GM18511 (cell line): ENCODE measurements at regions not wholly inside any gene's neighbourhood (a gene's known extent, or its start where the extent isn't known, plus 50 kb on each side); places are given as distances from the start of the nearest gene placed in this dataset.

ENCODE experiments used
- ATAC-seq: cut with Tn5 transposase; IDR thresholded peaks from one replicate; pipeline ENCODE4 v1.9.1; 2021; ENCODE audit warnings: mild to moderate bottlenecking, moderate library complexity; ENCODE audit not compliant: unreplicated experiment

DNA sequence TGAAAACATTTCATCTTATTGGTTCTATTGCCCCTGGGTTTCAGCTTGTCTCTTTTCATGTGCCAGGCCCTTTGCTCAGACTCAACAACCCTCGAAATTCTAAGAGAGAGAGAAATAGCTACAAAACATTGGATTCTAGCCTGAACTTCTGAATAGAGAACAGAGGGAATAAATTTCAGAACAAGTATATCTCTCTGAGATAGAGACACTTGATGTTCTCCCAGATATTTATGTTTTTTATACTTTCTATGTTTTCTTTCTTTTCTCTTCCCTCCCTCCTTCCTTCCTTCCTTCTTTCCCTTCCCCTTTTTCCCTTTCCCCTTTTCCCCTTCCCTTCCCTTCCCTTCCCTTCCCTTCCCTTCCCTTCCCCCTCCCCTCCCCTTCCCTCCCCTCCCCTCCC is 279.5 kb upstream of the SPRED2 start:
- ATAC-seq = no peak

DNA sequence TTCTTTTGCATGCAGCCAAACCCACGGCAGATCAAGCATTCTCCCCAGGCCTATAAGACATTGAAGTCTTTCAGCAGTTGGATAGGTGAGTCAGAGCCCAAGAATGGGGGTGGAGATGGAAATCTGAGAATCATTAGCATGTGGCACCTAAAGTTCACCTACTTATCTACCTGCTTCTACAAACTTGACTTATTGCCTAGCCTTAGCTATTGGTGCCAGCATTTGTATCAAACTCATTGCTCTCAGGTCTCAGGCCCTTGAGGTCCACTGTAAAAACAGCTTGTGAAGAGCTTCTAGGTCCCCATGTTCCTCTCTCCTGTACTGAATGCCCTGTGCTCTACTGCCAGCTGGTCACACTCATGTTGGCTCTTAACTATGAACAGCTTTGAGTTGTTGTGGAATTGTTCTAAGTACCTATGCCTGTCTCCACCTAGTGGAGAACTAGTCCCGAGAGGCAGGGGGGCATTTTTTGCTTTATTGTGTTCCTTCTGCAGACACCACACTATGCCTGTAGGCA is 278.4 kb upstream of the SPRED2 start:
- no peak for ATAC-seq

DNA sequence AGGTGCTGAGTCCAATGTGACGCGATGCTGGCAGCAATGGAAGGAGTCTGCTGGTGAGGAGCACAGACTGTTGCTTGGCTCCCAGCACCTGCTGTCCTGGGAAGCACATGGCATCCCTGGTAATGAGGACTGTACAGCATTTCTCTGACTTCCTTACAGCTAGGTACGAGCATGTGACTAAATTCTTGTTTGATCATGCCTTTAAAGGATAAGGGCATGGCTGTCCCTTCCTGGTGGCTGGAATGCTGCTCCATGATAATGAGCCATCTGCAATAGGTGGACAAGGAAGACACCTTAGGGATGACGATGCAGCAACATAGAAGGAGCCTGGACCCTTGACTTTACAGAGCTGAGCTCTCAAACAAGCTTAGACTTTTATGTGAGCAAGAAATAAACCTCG is 278.0 kb upstream of the SPRED2 start:
- no peak for ATAC-seq

DNA sequence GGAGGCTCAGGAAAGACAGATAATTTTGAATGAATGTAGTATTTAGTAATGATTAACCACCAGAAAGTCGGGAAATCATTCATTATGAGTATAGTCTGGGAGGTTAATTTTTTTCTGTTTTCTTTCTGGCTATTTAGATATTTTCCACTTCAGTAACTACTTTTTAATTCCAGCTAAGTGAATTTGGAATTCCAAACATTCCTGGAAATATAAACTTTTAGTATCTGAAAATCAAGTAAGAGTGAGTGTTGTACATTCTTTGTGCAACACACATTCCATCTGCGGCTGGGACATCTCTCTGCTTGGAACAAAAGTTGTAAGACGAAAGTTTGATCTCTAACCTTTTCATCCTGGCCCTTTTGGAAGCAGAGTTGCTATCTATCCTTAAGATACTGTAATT is 275.7 kb upstream of the SPRED2 start:
- ATAC-seq = no peak

DNA sequence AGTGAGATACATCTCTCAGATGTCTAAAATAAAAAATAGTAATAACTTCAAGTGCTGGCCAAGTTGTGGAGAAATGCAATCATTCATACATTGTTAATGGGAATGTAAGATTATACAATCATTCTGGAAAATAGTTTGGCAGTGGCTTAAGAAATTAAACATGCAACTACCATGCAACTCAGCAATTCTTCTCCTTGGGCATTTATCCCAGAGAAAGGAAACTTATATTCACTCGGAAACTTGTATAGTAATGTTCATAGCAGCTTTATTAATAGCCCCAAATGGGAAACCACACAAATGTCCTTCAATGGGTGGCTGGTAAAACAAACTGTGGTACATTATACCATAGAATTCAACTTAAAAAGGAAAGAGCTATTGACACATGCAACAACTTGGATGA is 274.0 kb upstream of the SPRED2 start:
- ATAC-seq = no peak

DNA sequence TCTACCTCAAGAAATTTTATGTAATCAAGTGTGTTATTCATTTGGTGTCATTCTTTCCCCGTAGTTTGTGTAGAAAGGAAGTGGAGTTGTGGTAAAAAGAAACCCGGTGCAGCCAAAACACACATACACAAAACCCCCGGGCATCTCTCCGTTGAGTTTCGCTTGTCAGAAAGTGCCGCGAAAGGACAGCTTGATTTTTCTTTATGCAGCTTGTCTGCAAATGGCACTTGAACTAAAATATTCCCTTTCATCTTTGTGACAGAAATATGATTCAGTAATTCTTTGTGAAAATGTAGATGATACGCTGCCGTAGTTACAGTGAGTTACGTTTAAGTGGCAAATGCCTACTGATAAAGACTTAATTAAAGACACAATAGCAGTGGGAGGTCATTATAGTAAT is 268.8 kb upstream of the SPRED2 start:
- no peak for ATAC-seq

DNA sequence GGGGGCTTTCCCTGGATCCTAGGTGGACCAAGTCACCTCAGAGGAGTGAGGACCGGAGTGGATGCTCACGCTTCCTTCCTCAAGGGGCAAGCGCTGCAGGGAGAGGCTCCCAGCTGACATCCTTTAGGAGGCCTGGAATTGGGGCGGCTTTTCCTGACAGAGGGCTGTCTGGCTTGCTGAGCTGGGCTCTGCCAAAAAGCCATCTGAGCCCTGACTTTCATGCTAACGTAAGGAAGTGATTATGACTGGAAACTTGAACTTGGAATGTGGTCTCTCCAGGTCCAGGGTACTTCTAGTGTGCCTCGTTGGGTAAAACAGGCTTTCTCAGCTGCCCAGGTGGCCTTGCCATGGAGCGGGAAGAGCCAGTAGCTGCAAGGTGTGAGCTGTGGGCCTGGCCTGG is 268.3 kb upstream of the SPRED2 start:
- no peak for ATAC-seq

DNA sequence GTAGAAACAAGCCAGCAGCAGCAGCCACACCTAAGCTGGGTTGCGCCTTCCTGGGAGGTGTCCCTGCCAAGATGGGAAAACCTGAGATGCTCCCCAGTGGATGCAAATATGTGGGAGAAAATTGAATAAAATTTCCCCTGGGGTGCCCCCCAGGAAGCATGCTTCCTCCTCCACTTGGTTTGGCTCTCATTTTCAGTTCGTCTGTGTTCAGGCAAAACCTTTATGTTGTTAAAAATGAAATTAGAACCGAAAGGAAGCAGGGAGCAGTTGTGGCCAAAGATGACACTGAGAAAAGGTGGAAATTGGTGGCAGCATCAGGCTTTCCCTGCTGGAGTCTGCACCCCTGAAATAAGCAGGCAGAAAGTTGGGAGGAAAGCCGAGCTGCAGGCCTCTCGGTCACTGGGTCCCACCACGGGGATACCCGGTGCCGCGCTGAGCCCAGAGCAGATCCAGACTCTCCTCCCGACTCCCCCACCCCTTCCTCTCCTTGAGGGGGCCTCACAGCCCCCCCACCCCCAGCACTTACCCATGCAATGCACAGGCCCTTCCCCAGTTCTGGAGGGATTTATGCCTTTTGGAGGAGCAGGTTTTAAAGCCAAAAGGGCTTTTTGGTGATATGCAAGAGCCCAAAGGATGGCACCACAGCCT is 267.7 kb upstream of the SPRED2 start:
- no peak for ATAC-seq

DNA sequence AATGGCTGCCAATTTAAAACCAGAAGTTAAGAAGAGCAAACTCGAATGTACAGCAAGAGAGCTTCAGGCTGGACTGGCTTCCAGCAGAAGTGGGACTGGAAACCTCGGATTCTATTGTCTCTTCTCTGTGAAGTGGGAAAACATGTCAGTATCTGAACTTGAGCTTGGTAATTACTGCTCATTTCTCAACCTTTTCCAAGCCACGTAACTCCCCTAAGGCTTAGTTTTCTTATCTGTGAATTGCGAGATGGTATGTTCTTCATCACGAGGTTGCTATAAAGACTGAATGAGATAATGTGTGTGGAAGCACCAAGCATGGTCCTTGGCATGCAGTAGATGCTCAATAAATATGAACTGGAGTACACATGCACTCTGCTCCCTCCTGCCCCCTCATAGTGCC is 259.4 kb upstream of the SPRED2 start:
- ATAC-seq = no peak

DNA sequence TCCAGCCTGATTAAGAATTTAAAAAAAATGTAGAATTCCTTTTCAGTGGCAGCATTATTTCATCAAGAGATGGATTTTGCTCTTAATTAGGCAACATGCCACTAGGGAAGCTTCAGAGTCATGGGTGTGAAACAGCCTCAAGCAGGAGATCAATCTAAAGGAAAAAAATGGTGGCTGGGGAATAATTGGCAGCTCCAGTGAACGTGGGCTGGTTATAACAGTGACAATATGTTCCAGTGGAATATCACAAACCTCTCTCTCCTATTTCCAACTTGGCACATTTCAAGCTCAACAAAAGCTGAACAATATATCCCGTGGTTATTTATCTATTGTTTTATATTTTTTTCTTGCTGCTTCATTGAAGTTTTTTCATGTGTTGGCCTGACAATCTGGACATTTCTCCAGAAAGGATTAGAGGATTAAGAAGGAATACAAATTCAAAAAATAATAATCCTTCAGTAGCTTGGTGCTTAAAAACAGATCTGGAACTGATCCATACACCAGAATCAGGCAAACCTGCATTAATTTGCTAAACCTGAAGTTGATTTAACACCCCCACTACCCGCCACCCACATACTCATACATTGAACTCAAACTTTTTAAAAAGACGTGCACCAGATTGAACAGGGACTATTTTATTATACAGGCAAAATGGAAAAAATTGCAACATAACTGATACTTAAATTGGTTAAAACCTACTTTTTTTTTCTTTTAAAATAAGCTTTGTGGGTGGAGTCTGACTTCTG is 255.9 kb upstream of the SPRED2 start:
- no peak for ATAC-seq

DNA sequence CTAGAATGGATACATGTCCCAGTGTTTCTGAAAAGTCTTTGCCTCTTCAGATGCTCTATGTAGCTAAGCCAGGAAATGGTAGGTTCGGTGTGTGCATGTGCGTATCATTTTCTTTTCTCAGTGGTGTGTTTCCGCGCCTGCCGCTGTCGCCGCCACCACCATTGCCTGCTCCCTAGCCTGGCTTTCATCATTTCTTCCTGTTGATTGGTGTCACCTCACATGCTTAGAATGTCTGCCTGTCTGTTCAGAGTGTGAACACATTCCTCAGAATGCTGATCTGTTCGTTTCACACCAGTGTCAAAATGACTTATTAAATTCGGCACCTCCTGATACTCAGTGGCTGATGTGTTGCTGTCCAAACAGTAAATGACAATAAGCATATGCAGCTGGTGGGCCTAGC is 255.2 kb upstream of the SPRED2 start:
- ATAC-seq = no peak

DNA sequence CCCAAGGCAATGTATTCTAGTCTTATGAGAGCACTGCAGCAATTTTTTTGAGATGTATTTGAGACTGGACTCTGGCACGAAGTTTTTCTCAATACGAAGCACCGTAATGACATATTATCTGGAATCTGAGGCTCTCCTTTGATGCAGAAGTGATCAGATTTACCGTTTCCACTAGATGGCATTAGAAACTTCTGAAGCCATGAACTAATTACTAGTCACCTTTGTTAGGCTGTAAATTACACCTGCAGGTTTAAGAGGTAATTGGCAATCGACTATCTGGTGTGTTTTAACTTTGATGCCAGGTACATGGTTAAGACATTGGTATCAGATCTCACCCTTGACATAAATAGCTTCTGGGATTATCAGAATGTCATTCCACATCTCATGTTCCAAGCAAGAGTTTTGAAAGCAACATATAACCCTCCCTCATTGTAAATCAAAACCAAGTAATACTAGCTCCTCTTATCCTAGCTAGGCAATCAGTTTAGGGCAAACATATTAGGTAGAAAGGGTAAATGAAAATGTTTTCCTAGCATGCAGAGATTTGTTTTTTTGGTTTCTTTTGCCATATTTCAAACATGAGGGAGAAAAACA is 254.6 kb upstream of the SPRED2 start:
- no peak for ATAC-seq

DNA sequence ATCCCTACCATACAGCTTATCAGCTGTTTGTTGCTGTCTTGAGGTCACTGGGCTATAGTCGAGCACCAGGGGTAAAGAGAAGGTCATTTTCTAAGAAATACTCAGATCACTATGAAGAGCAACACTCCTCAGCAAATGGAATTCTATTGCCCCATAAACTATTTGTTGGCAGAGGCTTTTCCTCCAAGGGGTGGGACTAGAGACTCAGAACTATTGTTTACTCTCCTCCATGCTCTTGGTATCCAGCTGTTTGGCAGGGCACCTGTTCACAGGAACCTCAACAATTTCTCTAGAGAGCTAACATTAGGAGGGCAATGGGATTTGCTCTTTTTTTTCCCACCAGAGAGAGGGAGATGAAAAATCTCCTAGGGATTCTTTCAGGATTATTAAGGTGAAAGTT is 249.1 kb upstream of the SPRED2 start:
- ATAC-seq = no peak

DNA sequence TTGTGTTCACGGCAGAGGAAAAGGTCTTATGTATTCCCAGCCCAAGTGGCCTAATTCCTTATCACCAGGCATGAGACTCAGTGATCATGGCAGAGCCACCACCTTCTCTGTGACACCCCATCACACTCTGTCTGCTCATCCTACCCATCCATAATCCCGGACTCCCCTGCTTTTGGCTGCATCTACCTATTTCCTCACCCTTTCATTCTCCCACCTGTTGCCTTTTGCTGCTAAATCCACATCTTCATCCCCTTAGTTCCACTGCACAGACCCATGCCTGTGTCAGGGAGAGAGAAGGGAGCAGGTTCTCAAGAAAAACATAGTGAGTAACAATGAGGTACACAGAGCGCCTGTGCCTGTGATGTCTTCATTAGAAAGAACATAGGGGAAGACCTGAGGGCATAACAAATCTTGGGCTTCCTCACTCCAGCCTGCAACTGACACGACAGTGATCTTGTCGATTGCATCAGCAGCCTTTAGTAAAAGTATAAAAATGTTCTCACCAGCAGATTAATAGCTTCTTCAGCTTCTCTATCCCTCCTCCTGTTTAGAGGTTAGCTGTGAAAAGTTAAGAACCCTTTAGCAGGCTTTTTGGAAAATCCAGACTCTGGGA is 246.5 kb upstream of the SPRED2 start:
- no peak for ATAC-seq

DNA sequence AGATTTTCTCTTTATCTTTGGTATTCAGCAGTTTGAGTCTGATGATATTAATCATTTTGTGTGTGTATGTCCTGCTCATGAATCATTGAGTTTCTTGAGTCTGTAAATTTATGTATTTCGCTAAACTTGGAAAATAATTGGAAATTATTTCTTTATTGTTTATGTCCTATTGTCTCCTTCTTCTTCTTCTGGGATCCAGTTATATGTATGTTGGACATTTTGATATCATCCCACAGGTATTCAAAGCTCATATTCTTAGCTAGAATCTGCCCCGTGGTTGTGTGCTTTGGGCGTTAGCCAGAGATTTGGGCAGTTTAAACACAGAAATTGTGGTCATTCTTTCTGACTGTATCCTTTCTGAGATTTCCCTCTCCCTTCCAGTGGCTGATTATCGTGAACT is 243.0 kb upstream of the SPRED2 start:
- ATAC-seq = no peak

DNA sequence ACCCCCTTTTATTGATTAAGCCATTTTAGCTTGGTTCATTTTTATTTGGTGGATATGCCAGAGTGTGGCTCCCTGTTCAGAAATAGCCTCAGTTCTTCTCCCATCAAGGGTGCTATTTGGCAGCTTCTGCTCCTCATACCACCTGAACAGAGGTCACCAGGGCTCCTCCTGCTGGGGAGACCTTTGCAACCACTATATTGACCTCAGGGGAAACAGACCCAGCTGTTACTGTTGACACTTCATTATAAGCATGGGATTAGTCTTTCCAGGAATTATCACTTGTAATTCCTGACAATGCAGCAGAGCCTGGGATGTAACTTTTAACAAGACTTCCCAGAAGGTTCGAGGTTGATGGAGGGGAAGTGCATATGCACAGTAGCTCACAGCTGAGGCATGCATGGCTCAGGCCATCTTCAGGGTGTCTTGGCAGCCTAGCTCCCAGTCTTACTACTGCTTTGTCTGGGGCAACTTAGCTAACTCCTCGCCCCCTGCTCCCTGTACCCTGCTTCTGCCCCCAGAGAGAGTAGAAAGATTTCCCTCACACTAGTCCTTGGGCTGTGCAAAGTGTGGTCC is 239.4 kb upstream of the SPRED2 start:
- no peak for ATAC-seq

DNA sequence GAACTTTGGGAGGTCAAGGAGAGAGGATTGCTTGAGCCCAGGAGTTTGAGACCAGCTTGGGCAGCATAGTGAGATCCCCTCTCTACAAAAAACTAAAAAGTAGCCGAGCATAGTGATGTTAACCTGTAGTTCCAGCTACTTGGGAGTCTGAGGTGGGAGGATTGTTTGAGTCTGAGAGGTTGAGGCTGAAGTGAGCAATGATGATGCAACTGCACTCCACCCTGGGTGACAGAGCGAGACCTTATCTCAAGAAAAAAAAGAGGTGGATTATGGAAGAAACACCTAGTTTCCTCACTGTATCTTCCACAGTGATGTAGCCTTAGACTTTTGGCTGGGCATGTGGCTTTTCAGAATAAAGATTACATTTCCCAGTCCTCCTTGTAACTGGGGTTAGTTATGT is 237.2 kb upstream of the SPRED2 start:
- ATAC-seq = no peak

DNA sequence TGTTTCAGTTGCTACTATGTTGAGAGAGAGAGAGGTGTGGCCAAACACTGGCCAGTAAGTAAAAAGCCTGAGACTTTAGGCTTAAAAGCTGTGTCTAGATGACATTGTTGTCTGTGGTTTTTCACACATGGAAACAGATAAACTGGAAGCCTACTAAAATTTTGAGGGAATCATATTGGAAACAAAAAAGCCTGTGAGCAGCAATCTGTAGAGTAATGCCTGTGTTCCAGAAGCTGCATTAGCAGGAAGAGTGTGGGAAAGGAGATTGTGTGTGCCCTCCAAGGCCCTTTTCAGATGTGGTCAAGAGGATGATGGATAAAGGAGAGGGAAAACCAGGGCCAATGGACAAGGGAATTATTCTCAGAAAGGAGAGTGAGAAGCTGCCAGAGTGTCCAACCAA is 236.3 kb upstream of the SPRED2 start:
- no peak for ATAC-seq

DNA sequence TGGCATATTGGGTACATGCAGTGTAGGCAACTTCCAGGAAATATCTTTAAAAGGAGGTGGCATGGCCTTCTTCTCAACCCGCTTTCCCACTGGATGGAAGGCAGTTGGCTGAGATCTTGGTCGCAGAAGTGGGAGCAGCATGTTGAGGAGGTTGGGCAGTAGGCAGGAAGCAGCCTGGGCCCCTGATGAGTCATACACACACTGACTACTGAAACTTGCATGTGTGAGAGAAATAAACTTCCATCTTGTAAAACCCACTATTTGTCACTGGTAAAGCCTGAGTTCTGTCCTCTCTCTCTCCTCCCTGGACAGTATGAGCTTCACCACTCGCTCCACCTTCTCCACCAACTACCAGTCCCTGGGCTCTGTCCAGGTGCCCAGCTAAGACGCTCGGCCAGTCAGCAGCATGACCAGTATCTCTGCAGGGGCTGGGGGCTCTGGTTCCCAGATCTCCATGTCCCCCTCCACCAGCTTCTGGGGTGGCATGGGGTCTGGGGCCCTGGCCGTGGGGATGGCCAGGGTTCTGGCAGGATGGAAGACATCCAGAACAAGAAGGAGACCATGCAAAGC is 233.8 kb upstream of the SPRED2 start:
- peak; percentile 97 for ATAC-seq

DNA sequence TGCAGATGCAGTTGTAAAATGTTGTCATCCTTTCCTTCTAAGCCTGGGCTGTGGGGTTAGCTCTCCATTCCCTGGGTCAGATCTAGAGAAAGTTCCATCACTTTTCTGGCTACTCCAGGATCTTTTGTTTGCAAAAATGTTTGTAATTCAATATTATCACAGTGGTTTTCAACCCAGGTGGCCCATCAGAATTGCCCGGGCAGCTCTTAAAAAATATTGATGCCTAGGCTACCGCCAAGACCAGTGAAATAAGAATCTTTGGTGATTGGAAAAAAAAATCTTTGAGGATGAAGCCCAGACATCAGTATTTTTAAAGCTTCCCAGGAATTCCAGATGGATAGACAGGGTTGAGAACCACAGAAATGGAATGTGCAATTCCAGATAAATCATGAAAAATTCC is 232.5 kb upstream of the SPRED2 start:
- ATAC-seq = no peak

DNA sequence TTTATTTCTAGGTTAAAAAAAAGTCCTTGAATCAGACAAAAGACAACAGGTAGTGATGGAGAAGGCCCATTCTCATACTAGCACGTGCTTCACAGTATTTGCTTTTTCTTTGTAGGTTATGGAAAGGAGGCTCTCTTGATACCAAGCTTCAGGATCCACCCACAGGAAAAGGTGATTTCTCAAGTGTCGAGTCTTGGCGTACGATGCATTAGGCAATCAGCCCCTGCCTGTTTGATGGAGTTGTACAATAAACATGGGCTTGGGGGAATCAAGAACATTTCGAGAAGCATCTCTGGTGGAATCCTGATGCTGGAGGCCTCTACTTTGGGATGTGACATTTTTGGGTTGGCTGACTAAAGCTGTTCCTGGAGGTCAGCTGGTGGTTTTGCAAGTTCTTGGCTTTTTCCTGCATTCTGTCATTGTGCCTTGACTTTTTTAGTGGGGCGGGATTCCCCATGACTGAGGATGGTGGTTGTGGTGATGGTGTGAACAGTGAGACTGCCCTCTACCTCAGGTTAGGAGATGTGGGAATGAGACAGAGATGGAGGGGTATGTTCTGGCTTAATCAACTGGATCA is 231.5 kb upstream of the SPRED2 start:
- ATAC-seq = no peak
